Keratinocyte (primary cell): ENCODE measurements at regions not wholly inside any gene's neighbourhood (a gene's known extent, or its start where the extent isn't known, plus 50 kb on each side); places are given as distances from the start of the nearest gene placed in this dataset.

ENCODE experiments used
- EZH2 ChIP-seq: IDR thresholded peaks from one replicate; pipeline ENCODE4 v1.6.1; 2012; ENCODE audit warnings: inconsistent platforms, mild to moderate bottlenecking, low read length, moderate library complexity
- TF ChIP-seq, protein P1 (sequence below), 3 experiments: IDR thresholded peaks in 1 of 3; conservative IDR thresholded peaks in 1 of 3; optimal IDR thresholded peaks in 1 of 3; 2 replicates in 2 of 3; 3 replicates in 1 of 3; pipeline versions ENCODE3 to v1.5.1; 2011; ENCODE audit warnings: low read length in 3 of 3, mild to moderate bottlenecking in 3 of 3, moderate library complexity in 2 of 3, control low read depth in 1 of 3, inconsistent platforms in 1 of 3; ENCODE audit not compliant: insufficient read depth in 2 of 3; ENCODE audit errors: extremely low read depth in 1 of 3

GRCh38 chr4:149889991-149890390 lies 74.3 kb upstream of the IQCM start:
- TF ChIP-seq, protein P1, sequence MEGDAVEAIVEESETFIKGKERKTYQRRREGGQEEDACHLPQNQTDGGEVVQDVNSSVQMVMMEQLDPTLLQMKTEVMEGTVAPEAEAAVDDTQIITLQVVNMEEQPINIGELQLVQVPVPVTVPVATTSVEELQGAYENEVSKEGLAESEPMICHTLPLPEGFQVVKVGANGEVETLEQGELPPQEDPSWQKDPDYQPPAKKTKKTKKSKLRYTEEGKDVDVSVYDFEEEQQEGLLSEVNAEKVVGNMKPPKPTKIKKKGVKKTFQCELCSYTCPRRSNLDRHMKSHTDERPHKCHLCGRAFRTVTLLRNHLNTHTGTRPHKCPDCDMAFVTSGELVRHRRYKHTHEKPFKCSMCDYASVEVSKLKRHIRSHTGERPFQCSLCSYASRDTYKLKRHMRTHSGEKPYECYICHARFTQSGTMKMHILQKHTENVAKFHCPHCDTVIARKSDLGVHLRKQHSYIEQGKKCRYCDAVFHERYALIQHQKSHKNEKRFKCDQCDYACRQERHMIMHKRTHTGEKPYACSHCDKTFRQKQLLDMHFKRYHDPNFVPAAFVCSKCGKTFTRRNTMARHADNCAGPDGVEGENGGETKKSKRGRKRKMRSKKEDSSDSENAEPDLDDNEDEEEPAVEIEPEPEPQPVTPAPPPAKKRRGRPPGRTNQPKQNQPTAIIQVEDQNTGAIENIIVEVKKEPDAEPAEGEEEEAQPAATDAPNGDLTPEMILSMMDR (optimal IDR thresholded peaks at IDR 0.05 in 1 of 3, IDR thresholded peaks at IDR 0.05 in 1 of 3, conservative IDR thresholded peaks at IDR 0.05 in 1 of 3; ENCODE audit: extremely low read depth in 1 of 3, insufficient read depth in 2 of 3, low read length in 3 of 3), result no peak
- no peak for TF ChIP-seq EZH2
